ENCODE measurements at regions not wholly inside any gene's neighbourhood (a gene's known extent, or its start where the extent isn't known, plus 50 kb on each side); places are given as distances from the start of the nearest gene placed in this dataset.
A peak's percentile ranks its signal among the peaks of the same experiment; 100 is the strongest.
"Not testable (repeated sequence)": the region's sequence is repeated elsewhere in the genome, so short reads cannot be mapped to it uniquely, and the experiment has no call there.

- no peak for TF ChIP-seq CTCF (IDR thresholded peaks at IDR 0.05; ENCODE audit: insufficient read depth, low read depth, low read length, missing control alignments)
- DNase-seq (ENCODE audit: low read depth): no peak
- no peak overlapping the region for H3K4me3 ChIP-seq (ENCODE audit: low read depth, low read length)
Measured at GRCh38 chr14:48614003-48614402, 938.6 kb upstream of the MDGA2 start.

- H3K4me3 ChIP-seq (ENCODE audit: low read depth, low read length); DNase-seq (ENCODE audit: low read depth): not testable (repeated sequence)
Measured at GRCh38 chr14:48606960-48607359, 931.6 kb upstream of the MDGA2 start.

- DNase-seq (ENCODE audit: low read depth): no peak
- no peak overlapping the region for H3K4me3 ChIP-seq (ENCODE audit: low read depth, low read length)
- no peak for TF ChIP-seq CTCF (IDR thresholded peaks at IDR 0.05; ENCODE audit: insufficient read depth, low read depth, low read length, missing control alignments)
Measured at GRCh38 chr14:48598458-48598857, 923.1 kb upstream of the MDGA2 start.

GRCh38 chr14:48586099-48586498 lies 910.7 kb upstream of the MDGA2 start:
- TF ChIP-seq CTCF (IDR thresholded peaks at IDR 0.05; ENCODE audit: insufficient read depth, low read depth, low read length, missing control alignments): no peak
- DNase-seq (ENCODE audit: low read depth): no peak
- no peak overlapping the region for H3K4me3 ChIP-seq (ENCODE audit: low read depth, low read length)

GRCh38 chr14:48584031-48584430 lies 908.6 kb upstream of the MDGA2 start:
- no peak overlapping the region for H3K4me3 ChIP-seq (ENCODE audit: low read depth, low read length)
- no peak for TF ChIP-seq CTCF (IDR thresholded peaks at IDR 0.05; ENCODE audit: insufficient read depth, low read depth, low read length, missing control alignments)
- DNase-seq (ENCODE audit: low read depth): peak; percentile 1

GRCh38 chr14:48582938-48583337 lies 907.5 kb upstream of the MDGA2 start:
- H3K4me3 ChIP-seq (ENCODE audit: low read depth, low read length): no peak overlapping the region
- no peak for TF ChIP-seq CTCF (IDR thresholded peaks at IDR 0.05; ENCODE audit: insufficient read depth, low read depth, low read length, missing control alignments)
- DNase-seq (ENCODE audit: low read depth): no peak

GRCh38 chr14:48580692-48581091 lies 905.3 kb upstream of the MDGA2 start:
- no peak overlapping the region for H3K4me3 ChIP-seq (ENCODE audit: low read depth, low read length)
- no peak for TF ChIP-seq CTCF (IDR thresholded peaks at IDR 0.05; ENCODE audit: insufficient read depth, low read depth, low read length, missing control alignments)
- DNase-seq (ENCODE audit: low read depth): no peak

- no peak overlapping the region for H3K4me3 ChIP-seq (ENCODE audit: low read depth, low read length)
- no peak for DNase-seq (ENCODE audit: low read depth)
- no peak for TF ChIP-seq CTCF (IDR thresholded peaks at IDR 0.05; ENCODE audit: insufficient read depth, low read depth, low read length, missing control alignments)
Measured at GRCh38 chr14:48575772-48576171, 900.4 kb upstream of the MDGA2 start.
